Neural cell (in vitro differentiated cells): ENCODE measurements at regions not wholly inside any gene's neighbourhood (a gene's known extent, or its start where the extent isn't known, plus 50 kb on each side); places are given as distances from the start of the nearest gene placed in this dataset.

ENCODE experiments used
- EP300 ChIP-seq: fragments of 450-650 bp; conservative IDR thresholded peaks from 2 replicates; pipeline ENCODE4 v1.6.1; 2014; ENCODE audit warnings: antibody characterized with exemption, mild to moderate bottlenecking, moderate library complexity; ENCODE audit not compliant: poor library complexity, severe bottlenecking
- EZH2 ChIP-seq: fragments of 200-600, 300-800 bp; shearing (Covaris generic), sonication (generic); IDR thresholded peaks from 2 replicates; pipeline ENCODE4 v1.6.1; 2014; ENCODE audit warnings: antibody characterized with exemption, low read length, borderline replicate concordance, mild to moderate bottlenecking; ENCODE audit not compliant: insufficient read depth, poor library complexity, severe bottlenecking
- MXI1 ChIP-seq: fragments of 450-650 bp; conservative IDR thresholded peaks from 2 replicates; pipeline ENCODE4 v1.6.1; 2014; ENCODE audit warnings: antibody characterized with exemption, mild to moderate bottlenecking; ENCODE audit not compliant: poor library complexity, severe bottlenecking
- POLR2AphosphoS5 ChIP-seq: IDR thresholded peaks from 2 replicates; pipeline ENCODE4 v1.6.1; 2012
- RAD21 ChIP-seq: fragments of 450-650 bp; conservative IDR thresholded peaks from 2 replicates; pipeline ENCODE4 v1.6.1; 2014; ENCODE audit warnings: antibody characterized with exemption, mild to moderate bottlenecking, moderate library complexity
- REST ChIP-seq: IDR thresholded peaks from 2 replicates; pipeline ENCODE4 v1.6.1; 2012; ENCODE audit warnings: borderline replicate concordance
- SMC3 ChIP-seq: fragments of 450-650 bp; conservative IDR thresholded peaks from 2 replicates; pipeline ENCODE4 v1.6.1; 2014; ENCODE audit warnings: antibody characterized with exemption, mild to moderate bottlenecking, moderate library complexity; ENCODE audit not compliant: poor library complexity
- TAF1 ChIP-seq: IDR thresholded peaks from 2 replicates; pipeline ENCODE4 v1.6.1; 2012; ENCODE audit warnings: low read depth
- TF ChIP-seq, protein P1 (sequence below): fragments of 450-650 bp; IDR thresholded peaks from 2 replicates; pipeline ENCODE4 v1.5.1; 2014; ENCODE audit warnings: antibody characterized with exemption, mild to moderate bottlenecking, moderate library complexity; ENCODE audit not compliant: poor library complexity, severe bottlenecking

GRCh38 chr7:12788591-12788990 is 101.2 kb downstream of the ARL4A start:
- TF ChIP-seq, protein P1, sequence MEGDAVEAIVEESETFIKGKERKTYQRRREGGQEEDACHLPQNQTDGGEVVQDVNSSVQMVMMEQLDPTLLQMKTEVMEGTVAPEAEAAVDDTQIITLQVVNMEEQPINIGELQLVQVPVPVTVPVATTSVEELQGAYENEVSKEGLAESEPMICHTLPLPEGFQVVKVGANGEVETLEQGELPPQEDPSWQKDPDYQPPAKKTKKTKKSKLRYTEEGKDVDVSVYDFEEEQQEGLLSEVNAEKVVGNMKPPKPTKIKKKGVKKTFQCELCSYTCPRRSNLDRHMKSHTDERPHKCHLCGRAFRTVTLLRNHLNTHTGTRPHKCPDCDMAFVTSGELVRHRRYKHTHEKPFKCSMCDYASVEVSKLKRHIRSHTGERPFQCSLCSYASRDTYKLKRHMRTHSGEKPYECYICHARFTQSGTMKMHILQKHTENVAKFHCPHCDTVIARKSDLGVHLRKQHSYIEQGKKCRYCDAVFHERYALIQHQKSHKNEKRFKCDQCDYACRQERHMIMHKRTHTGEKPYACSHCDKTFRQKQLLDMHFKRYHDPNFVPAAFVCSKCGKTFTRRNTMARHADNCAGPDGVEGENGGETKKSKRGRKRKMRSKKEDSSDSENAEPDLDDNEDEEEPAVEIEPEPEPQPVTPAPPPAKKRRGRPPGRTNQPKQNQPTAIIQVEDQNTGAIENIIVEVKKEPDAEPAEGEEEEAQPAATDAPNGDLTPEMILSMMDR: no peak
- TF ChIP-seq RAD21: no peak
- no peak for TF ChIP-seq POLR2AphosphoS5
- TF ChIP-seq EP300: no peak
- TF ChIP-seq EZH2: no peak
- TF ChIP-seq REST: no peak
- TF ChIP-seq SMC3: no peak
- no peak for TF ChIP-seq MXI1
- no peak for TF ChIP-seq TAF1
